ENCODE measurements at regions not wholly inside any gene's neighbourhood (a gene's known extent, or its start where the extent isn't known, plus 50 kb on each side); places are given as distances from the start of the nearest gene placed in this dataset.

- TF ChIP-seq CTCF (IDR thresholded peaks at IDR 0.05; ENCODE audit: low read depth, low read length), result no peak
- TF ChIP-seq MYC (IDR thresholded peaks at IDR 0.05; ENCODE audit: low read depth, low read length), result no peak
- TF ChIP-seq POLR2A (IDR thresholded peaks at IDR 0.05; ENCODE audit: extremely low read depth, insufficient read length), result no peak
Observed at GRCh38 chr21:27550287-27550686, 583.4 kb upstream of the ADAMTS5 start.

Data from NB4 (cell line).